D721Med (cell line): ENCODE measurements at regions not wholly inside any gene's neighbourhood (a gene's known extent, or its start where the extent isn't known, plus 50 kb on each side); places are given as distances from the start of the nearest gene placed in this dataset.

Source experiments
- DNase-seq: peaks from one replicate; pipeline ENCODE4 v3.0.0; 2011; ENCODE audit warnings: low spot score; ENCODE audit not compliant: insufficient read length
- FAIRE-seq: peaks from 2 replicates; lab custom pipeline; 2011; peaks lifted over from hg19 to GRCh38; lab: Jason Lieb, UNC
- TF ChIP-seq, protein P1 (sequence below): IDR thresholded peaks from 2 replicates; pipeline ENCODE4 v1.5.1; 2012; ENCODE audit warnings: mild to moderate bottlenecking, control low read depth; ENCODE audit not compliant: insufficient read depth; ENCODE audit errors: missing control alignments

DNA sequence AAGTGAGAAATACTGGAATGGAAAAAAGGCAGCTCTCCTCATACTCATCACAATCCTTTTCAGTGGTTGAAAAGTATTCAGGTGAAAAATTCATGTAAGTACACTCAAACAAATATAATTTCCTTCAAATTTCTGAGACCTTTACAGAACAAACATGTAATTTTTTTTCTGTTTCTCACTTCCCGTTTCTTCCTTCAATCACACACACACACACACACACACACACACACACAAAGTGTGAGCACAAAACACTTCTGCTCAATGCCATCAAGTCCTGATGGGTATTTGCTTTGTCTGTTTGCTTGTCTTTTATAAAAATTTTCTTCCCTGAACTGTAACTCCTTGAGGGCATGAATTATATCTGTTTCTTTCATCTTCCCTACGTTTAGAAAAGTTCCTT lies 110.6 kb downstream of the LIG4 start:
- FAIRE-seq (no peak), DNase-seq (no peak)
- TF ChIP-seq, protein P1, sequence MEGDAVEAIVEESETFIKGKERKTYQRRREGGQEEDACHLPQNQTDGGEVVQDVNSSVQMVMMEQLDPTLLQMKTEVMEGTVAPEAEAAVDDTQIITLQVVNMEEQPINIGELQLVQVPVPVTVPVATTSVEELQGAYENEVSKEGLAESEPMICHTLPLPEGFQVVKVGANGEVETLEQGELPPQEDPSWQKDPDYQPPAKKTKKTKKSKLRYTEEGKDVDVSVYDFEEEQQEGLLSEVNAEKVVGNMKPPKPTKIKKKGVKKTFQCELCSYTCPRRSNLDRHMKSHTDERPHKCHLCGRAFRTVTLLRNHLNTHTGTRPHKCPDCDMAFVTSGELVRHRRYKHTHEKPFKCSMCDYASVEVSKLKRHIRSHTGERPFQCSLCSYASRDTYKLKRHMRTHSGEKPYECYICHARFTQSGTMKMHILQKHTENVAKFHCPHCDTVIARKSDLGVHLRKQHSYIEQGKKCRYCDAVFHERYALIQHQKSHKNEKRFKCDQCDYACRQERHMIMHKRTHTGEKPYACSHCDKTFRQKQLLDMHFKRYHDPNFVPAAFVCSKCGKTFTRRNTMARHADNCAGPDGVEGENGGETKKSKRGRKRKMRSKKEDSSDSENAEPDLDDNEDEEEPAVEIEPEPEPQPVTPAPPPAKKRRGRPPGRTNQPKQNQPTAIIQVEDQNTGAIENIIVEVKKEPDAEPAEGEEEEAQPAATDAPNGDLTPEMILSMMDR, result no peak

DNA sequence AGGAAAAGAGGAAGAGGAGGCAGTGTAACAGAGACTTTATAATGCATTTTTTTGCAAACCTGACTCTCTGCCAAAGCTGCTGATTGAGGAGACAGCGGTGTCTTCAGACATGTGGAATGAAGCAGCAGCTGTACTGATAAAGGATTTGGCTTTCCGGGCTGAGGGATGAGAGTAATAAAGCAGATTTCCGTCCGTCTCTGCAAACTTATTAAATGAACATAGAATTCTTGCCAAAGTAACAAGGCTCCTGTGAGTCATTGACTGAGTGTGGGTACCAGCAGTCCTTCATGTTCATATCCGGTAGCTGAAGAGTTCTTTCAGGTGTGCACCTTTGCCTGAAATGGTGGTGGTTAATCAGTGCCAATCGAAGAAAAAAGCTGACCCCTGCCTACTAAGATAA lies 112.6 kb downstream of the LIG4 start:
- TF ChIP-seq, protein P1, result no peak
- DNase-seq, result no peak
- no peak for FAIRE-seq

DNA sequence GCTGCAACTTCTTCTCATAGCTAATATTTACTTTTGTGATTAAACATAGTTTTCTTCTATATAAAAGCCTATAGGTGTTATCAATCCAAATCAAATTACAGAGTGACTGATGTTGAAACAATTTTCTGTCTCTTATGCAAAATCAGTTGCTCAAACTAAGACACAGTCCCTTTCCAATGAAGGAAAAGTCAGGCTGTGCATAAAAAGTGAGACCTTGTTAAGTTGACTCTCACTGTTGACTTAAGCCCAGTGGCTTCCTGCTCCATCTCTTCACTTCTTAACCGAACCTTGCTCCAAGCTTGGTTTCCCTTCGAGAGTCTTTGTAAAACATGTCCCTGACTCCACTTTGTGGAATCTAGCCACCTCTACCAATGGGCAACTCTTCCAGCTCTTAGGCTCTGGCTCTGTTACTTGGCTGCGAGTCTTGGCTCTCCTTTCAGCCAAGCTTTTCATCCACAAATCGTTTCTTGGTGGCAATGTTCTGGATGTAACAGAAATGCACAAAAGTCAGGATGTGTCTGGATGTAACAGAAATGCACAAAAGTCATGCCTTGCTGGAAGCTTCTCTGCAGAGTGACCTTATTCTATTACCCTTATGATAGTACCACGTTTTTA lies 118.9 kb downstream of the LIG4 start:
- FAIRE-seq (no peak), DNase-seq (no peak)
- TF ChIP-seq, protein P1, result no peak

DNA sequence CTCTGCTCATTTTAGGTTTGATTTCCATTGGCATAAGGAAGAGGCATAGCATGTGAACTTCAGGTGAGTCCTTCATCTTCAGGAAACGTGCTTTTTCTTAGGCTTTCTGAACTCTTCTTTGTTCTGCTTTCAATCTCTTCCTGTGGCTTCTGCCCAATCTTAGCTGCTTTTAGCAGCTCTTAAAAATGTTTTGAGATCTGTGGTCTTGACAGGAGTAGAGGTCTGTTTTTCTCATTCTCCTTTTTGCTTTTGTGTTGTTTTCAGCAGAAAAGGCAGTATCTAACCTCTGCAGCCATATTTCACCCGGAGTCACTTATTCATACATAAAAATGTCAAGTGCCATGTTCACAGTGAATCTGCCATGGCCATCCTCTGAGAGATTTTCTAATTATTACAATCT lies 120.3 kb downstream of the LIG4 start:
- TF ChIP-seq, protein P1, result no peak
- FAIRE-seq (no peak), DNase-seq (no peak)

DNA sequence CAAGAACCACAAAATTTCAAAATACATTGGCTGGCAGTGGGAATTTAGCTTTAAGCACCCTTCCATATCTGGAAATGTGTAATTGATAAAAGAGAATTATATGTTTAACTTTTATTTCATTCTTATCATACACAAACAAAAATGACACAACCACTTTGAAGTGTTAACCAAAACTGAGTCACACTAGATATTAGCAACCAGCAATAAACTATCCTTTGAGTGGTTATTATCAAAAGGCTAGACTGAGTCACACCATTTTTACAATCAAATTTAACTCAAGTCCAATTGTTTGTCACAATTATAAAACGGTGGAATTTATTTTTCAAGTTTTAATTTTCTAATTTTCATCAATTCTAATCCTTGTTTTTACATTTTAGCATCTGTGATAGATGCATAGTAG lies 121.7 kb downstream of the LIG4 start:
- DNase-seq (no peak), FAIRE-seq (no peak)
- TF ChIP-seq, protein P1, result no peak

DNA sequence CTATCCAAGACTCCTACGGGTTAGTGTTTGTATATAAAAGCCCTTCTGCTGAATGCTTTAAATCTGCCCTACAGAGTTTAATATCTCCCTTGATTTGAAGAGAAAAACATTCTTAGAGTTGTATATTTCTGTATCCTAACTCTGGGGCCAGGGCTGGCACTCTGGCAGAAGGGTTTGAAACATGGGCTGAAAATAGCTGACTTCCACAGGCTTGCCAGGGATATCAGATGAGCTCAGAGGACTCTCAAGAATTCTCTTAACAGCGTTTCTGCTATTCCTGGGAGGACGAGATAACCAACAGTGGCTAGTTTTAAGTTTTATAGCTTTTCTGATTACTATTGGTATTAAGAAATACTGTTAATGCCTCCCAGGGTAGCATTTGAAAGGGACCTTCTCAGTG lies 127.5 kb downstream of the LIG4 start:
- FAIRE-seq (no peak), DNase-seq (no peak)
- TF ChIP-seq, protein P1, result no peak

DNA sequence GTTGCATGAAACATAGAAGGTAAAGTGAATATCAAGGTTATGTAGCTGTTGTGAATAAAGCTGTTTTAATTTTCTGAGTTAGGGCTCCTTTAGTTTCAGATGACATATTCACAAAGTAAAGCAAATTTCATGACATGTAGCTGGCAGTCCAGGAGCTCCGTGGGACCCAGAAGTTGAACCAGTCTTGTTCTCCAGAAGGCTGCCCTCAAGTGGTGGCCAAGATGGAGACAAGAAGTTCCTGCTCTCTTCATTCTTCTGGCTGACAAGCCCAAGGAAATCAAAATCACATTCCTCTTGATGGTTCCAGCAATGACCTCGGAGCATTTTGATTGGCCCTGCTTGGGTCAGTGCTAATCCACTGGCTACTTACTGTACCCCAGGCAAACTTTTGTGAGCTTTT lies 128.7 kb downstream of the LIG4 start:
- no peak for DNase-seq
- TF ChIP-seq, protein P1, result no peak
- FAIRE-seq, result no peak
